ENCODE measurements at regions not wholly inside any gene's neighbourhood (a gene's known extent, or its start where the extent isn't known, plus 50 kb on each side); places are given as distances from the start of the nearest gene placed in this dataset.

- Histone ChIP-seq H3K9me3 (ENCODE audit: low read length) (peaks cover 52% of the 10 kb centered on the region), H3K27me3 (ENCODE audit: control insufficient read depth in 1 of 2, insufficient read depth in 2 of 2, low read length in 2 of 2) (no peaks in the 10 kb centered on the region), H3K4me3 (replicated peaks in 1 of 3; ENCODE audit: insufficient read depth in 1 of 3, low read depth in 2 of 3, low read length in 3 of 3) (no peak overlapping the region), H3K4me2 (ENCODE audit: low read depth, low read length) (no peak overlapping the region), H2AFZ (ENCODE audit: low read length) (no peak overlapping the region), H3K27ac (ENCODE audit: extremely low read length, insufficient read depth, low read length) (no peak overlapping the region), H4K20me1 (ENCODE audit: insufficient read depth, low read length) (no peaks in the 10 kb centered on the region), H3K36me3 (replicated peaks in 1 of 2; ENCODE audit: control insufficient read depth in 1 of 2, insufficient read depth in 2 of 2, low read length in 2 of 2) (no peaks in the 10 kb centered on the region), H3K9ac (ENCODE audit: insufficient read depth, low read depth, low read length) (no peak overlapping the region), H3K4me1 (ENCODE audit: insufficient read depth, low read length) (no peaks in the 10 kb centered on the region), H3K79me2 (ENCODE audit: insufficient read depth, low read length) (no peaks in the 10 kb centered on the region)
- ChIA-PET CTCF (ENCODE audit: low intra/inter-chr PET ratio, low total read pairs) (no interaction called here), POLR2A (no interaction called here)
- 0% methylated on average over 2 of the region's 2 CpGs for WGBS (ENCODE audit: low lambda C conversion rate)
- intact Hi-C loops (cut with micrococcal nuclease; ENCODE audit: unreplicated experiment) (no loop called here), in situ Hi-C loops (cut with HindIII; ENCODE audit: extremely low pct_ligation_motif_present, low pct_unique_long_range_greater_than_20kb) (no loop called here)
- no peak for ATAC-seq
- BruUV-seq (replicated peaks) = no TSS peak
- FAIRE-seq = no peak
- no peak for DNase-seq (ENCODE audit: low spot score)
- TF ChIP-seq ZFY (CRISPR knock-in tag; IDR thresholded peaks at IDR 0.05) (no peak), TBP (CRISPR knock-in tag; IDR thresholded peaks at IDR 0.05) (no peak), TCF7 (IDR thresholded peaks at IDR 0.05; ENCODE audit: low read depth) (no peak), ZBTB42 (CRISPR knock-in tag; IDR thresholded peaks at IDR 0.05) (no peak), MAF1 (CRISPR knock-in tag; IDR thresholded peaks at IDR 0.05; ENCODE audit: borderline replicate concordance) (no peak), ZFP41 (CRISPR knock-in tag; IDR thresholded peaks at IDR 0.05; ENCODE audit: borderline replicate concordance) (no peak), FOXP4 (CRISPR knock-in tag; IDR thresholded peaks at IDR 0.05) (no peak), ZBTB3 (CRISPR knock-in tag; IDR thresholded peaks at IDR 0.05; ENCODE audit: borderline replicate concordance, low read depth) (no peak), ZNF333 (CRISPR knock-in tag; IDR thresholded peaks at IDR 0.05; ENCODE audit: borderline replicate concordance) (no peak), MED13 (CRISPR knock-in tag; IDR thresholded peaks at IDR 0.05) (no peak), NFE2L1 (CRISPR knock-in tag; IDR thresholded peaks at IDR 0.05; ENCODE audit: borderline replicate concordance) (no peak), TEF (CRISPR knock-in tag; IDR thresholded peaks at IDR 0.05) (no peak), GABPB1 (CRISPR knock-in tag; IDR thresholded peaks at IDR 0.05) (no peak), KDM4B (CRISPR knock-in tag; IDR thresholded peaks at IDR 0.05) (no peak), KDM5A (IDR thresholded peaks at IDR 0.05; ENCODE audit: borderline replicate concordance, low read length) (no peak), SMYD3 (CRISPR knock-in tag; IDR thresholded peaks at IDR 0.05) (no peak)
- TF ChIP-seq, protein P1, sequence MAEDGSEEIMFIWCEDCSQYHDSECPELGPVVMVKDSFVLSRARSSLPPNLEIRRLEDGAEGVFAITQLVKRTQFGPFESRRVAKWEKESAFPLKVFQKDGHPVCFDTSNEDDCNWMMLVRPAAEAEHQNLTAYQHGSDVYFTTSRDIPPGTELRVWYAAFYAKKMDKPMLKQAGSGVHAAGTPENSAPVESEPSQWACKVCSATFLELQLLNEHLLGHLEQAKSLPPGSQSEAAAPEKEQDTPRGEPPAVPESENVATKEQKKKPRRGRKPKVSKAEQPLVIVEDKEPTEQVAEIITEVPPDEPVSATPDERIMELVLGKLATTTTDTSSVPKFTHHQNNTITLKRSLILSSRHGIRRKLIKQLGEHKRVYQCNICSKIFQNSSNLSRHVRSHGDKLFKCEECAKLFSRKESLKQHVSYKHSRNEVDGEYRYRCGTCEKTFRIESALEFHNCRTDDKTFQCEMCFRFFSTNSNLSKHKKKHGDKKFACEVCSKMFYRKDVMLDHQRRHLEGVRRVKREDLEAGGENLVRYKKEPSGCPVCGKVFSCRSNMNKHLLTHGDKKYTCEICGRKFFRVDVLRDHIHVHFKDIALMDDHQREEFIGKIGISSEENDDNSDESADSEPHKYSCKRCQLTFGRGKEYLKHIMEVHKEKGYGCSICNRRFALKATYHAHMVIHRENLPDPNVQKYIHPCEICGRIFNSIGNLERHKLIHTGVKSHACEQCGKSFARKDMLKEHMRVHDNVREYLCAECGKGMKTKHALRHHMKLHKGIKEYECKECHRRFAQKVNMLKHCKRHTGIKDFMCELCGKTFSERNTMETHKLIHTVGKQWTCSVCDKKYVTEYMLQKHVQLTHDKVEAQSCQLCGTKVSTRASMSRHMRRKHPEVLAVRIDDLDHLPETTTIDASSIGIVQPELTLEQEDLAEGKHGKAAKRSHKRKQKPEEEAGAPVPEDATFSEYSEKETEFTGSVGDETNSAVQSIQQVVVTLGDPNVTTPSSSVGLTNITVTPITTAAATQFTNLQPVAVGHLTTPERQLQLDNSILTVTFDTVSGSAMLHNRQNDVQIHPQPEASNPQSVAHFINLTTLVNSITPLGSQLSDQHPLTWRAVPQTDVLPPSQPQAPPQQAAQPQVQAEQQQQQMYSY (CRISPR knock-in tag; IDR thresholded peaks at IDR 0.05) = no peak
These were observed 333.7 kb downstream of the MEI4 start for GRCh38 chr6:77986380-77987034.
